Endothelial cell of umbilical vein (primary cell): ENCODE measurements at regions not wholly inside any gene's neighbourhood (a gene's known extent, or its start where the extent isn't known, plus 50 kb on each side); places are given as distances from the start of the nearest gene placed in this dataset.

Experiments used
- BruUV-seq: library from RNA; stranded (reverse); fragments of 400-500 nt; replicated peaks from 2 replicates; lab custom pipeline; 2021; lab: Mats Ljungman, UMichigan
- CTCF ChIA-PET: fragments of 300-600, 350-600 bp; sonication (Branson Sonifier 250); formaldehyde crosslinking; loops from one replicate; lab custom pipeline; 2021; ENCODE audit warnings: antibody characterized with exemption, inconsistent platforms; lab: Charles Lee
- POLR2A ChIA-PET: fragments of 300-600, 350-600 bp; sonication (Branson Sonifier 250); formaldehyde crosslinking; loops from one replicate; lab custom pipeline; 2021; ENCODE audit warnings: antibody characterized with exemption, inconsistent platforms; lab: Charles Lee
- DNase-seq: peaks from one replicate; pipeline ENCODE4 v3.0.0-alpha.2; 2011; ENCODE audit warnings: low read depth, low spot score
- FAIRE-seq: peaks from 2 replicates; lab custom pipeline; 2011; peaks lifted over from hg19 to GRCh38; lab: Jason Lieb, UNC
- H2AFZ ChIP-seq: 2 replicates; pipeline ENCODE4 v1.6.0; 2012; ENCODE audit warnings: low read depth, low read length, control low read depth, inconsistent platforms
- H3K27ac ChIP-seq: 2 replicates; pipeline ENCODE4 v1.5.1; 2011; ENCODE audit warnings: low read depth, mild to moderate bottlenecking, control low read depth, low read length, moderate library complexity; ENCODE audit not compliant: insufficient read depth
- H3K27me3 ChIP-seq, 2 experiments: 2 replicates each; pipeline versions ENCODE4 v1.6.0 to v1.6.1; 2011; ENCODE audit warnings: low read length in 2 of 2, mixed read lengths in 1 of 2; ENCODE audit not compliant: control insufficient read depth in 2 of 2, insufficient read depth in 2 of 2
- H3K36me3 ChIP-seq, 2 experiments: 2 replicates in 1 of 2; 3 replicates in 1 of 2; pipeline ENCODE4 v1.5.1; 2011; ENCODE audit warnings: low read length in 2 of 2, mild to moderate bottlenecking in 1 of 2, moderate library complexity in 1 of 2; ENCODE audit not compliant: control insufficient read depth in 2 of 2, insufficient read depth in 2 of 2; ENCODE audit errors: extremely low read depth in 1 of 2
- H3K4me1 ChIP-seq: 3 replicates; pipeline ENCODE4 v1.5.1; 2011; ENCODE audit warnings: mild to moderate bottlenecking, low read length; ENCODE audit not compliant: control insufficient read depth, insufficient read depth; ENCODE audit errors: extremely low read depth
- H3K4me2 ChIP-seq: 2 replicates; pipeline ENCODE4 v1.6.1; 2011; ENCODE audit warnings: low read length, control low read depth, mixed read lengths; ENCODE audit not compliant: insufficient read depth
- H3K4me3 ChIP-seq, 3 experiments: fragments of 200-600 bp in 1 of 3; sonication (generic), shearing (Covaris generic) in 1 of 3; replicated peaks in 1 of 3; 2 replicates each; pipeline ENCODE4 v1.5.1; 2011 to 2016; ENCODE audit warnings: control low read depth in 3 of 3, low read length in 3 of 3, mild to moderate bottlenecking in 2 of 3, inconsistent platforms in 1 of 3, low read depth in 1 of 3, moderate library complexity in 1 of 3; ENCODE audit not compliant: insufficient read depth in 1 of 3
- H3K79me2 ChIP-seq: 2 replicates; pipeline ENCODE4 v1.6.0; 2012; ENCODE audit warnings: low read length, inconsistent platforms; ENCODE audit not compliant: control insufficient read depth, insufficient read depth
- H3K9ac ChIP-seq: replicated peaks from 2 replicates; pipeline ENCODE3; 2011; ENCODE audit warnings: low read length, control low read depth; ENCODE audit not compliant: insufficient read depth; ENCODE audit errors: extremely low read depth
- H3K9me1 ChIP-seq: replicated peaks from 3 replicates; pipeline ENCODE4 v1.6.0; 2011; ENCODE audit warnings: mild to moderate bottlenecking, low read length; ENCODE audit not compliant: control insufficient read depth, insufficient read depth; ENCODE audit errors: extremely low read depth
- H3K9me3 ChIP-seq: replicated peaks from 2 replicates; pipeline ENCODE4 v1.5.1; 2012; ENCODE audit warnings: low read length, inconsistent platforms; ENCODE audit not compliant: control insufficient read depth, insufficient read depth
- H4K20me1 ChIP-seq: replicated peaks from 2 replicates; pipeline ENCODE3; 2011; ENCODE audit warnings: mild to moderate bottlenecking, low read length; ENCODE audit not compliant: control insufficient read depth, insufficient read depth; ENCODE audit errors: extremely low read depth
- EZH2 ChIP-seq: IDR thresholded peaks from 2 replicates; pipeline ENCODE4 v1.6.1; 2012; ENCODE audit warnings: borderline replicate concordance, low read depth, mild to moderate bottlenecking, moderate library complexity, low read length, inconsistent platforms; ENCODE audit not compliant: severe bottlenecking
- FOS ChIP-seq: IDR thresholded peaks from 2 replicates; pipeline ENCODE4 v1.6.1; 2011; ENCODE audit warnings: mild to moderate bottlenecking, low read length, moderate library complexity, borderline replicate concordance; ENCODE audit not compliant: insufficient read depth
- GATA2 ChIP-seq: IDR thresholded peaks from 2 replicates; pipeline ENCODE4 v1.7.0; 2011; ENCODE audit warnings: low read depth, mild to moderate bottlenecking, moderate library complexity, mixed read lengths, low read length; ENCODE audit not compliant: insufficient read length, insufficient read depth
- JUN ChIP-seq: IDR thresholded peaks from 2 replicates; pipeline ENCODE4 v1.6.1; 2011; ENCODE audit warnings: borderline replicate concordance, low read depth; ENCODE audit not compliant: insufficient read length, insufficient read depth
- MAX ChIP-seq: IDR thresholded peaks from 2 replicates; pipeline ENCODE4 v1.6.1; 2011; ENCODE audit not compliant: insufficient read depth, insufficient read length
- MYC ChIP-seq: IDR thresholded peaks from one replicate; pipeline ENCODE4 v1.6.1; 2011; ENCODE audit warnings: mild to moderate bottlenecking, low read depth, low read length
- POLR2A ChIP-seq: IDR thresholded peaks from 2 replicates; pipeline ENCODE4 v1.6.1; 2012; ENCODE audit warnings: low read depth, mild to moderate bottlenecking, control low read depth, low read length
- POLR2AphosphoS5 ChIP-seq: IDR thresholded peaks from 2 replicates; pipeline ENCODE4 v1.6.1; 2012; ENCODE audit warnings: low read depth, mild to moderate bottlenecking, control low read depth, low read length, moderate library complexity; ENCODE audit not compliant: insufficient read depth
- dilution Hi-C: fragments of 300-500 bp; cut with MboI; formaldehyde crosslinking; loops from one replicate; pipeline ENCODE4 v1.15.0; 2019; ENCODE audit warnings: low sequenced_read_pairs; ENCODE audit not compliant: extremely low pct_ligation_motif_present
- intact Hi-C: fragments of 100-400 bp; cut with micrococcal nuclease; formaldehyde crosslinking; loops from one replicate; pipeline ENCODE4 v1.10.0; 2022
- TF ChIP-seq, protein P1 (sequence below), 2 donors: IDR thresholded peaks; 1 replicate in 1 of 2; 2 replicates in 1 of 2; pipeline ENCODE4 v1.5.1; 2011; ENCODE audit warnings: low read length in 2 of 2, mild to moderate bottlenecking in 2 of 2, moderate library complexity in 2 of 2, control low read depth in 1 of 2, inconsistent platforms in 1 of 2, low read depth in 1 of 2; ENCODE audit not compliant: insufficient read depth in 1 of 2; ENCODE audit errors: extremely low read depth in 1 of 2

GRCh38 chr14:76948976-76949375 is 79.5 kb downstream of the IRF2BPL start:
- POLR2A ChIA-PET, result no interaction called here
- Histone ChIP-seq H3K9ac (no peak overlapping the region), H4K20me1 (no peaks in the 10 kb centered on the region), H3K36me3 (no peaks in the 10 kb centered on the region), H3K4me1 (peaks cover 50% of the 10 kb centered on the region), H3K4me2 (no peak overlapping the region), H3K4me3 (no peak overlapping the region), H3K79me2 (no peaks in the 10 kb centered on the region), H3K27me3 (no peaks in the 10 kb centered on the region), H3K9me3 (no peaks in the 10 kb centered on the region), H2AFZ (no peak overlapping the region), H3K9me1 (no peaks in the 10 kb centered on the region), H3K27ac (no peak overlapping the region)
- CTCF ChIA-PET, result interaction anchor here (1.5 to 2.0 kb wide), 3 partner anchors 13 to 73 kb away, joined by 5 to 15 read pairs (median 6); no protein-coding TSS in a partner anchor
- intact Hi-C loops (no loop called here), dilution Hi-C loops (no loop called here)
- no peak for FAIRE-seq
- no TSS peak for BruUV-seq
- TF ChIP-seq EZH2 (no peak), MAX (no peak), POLR2AphosphoS5 (no peak), MYC (no peak), POLR2A (no peak), GATA2 (no peak), FOS (no peak), JUN (no peak)
- TF ChIP-seq, protein P1, sequence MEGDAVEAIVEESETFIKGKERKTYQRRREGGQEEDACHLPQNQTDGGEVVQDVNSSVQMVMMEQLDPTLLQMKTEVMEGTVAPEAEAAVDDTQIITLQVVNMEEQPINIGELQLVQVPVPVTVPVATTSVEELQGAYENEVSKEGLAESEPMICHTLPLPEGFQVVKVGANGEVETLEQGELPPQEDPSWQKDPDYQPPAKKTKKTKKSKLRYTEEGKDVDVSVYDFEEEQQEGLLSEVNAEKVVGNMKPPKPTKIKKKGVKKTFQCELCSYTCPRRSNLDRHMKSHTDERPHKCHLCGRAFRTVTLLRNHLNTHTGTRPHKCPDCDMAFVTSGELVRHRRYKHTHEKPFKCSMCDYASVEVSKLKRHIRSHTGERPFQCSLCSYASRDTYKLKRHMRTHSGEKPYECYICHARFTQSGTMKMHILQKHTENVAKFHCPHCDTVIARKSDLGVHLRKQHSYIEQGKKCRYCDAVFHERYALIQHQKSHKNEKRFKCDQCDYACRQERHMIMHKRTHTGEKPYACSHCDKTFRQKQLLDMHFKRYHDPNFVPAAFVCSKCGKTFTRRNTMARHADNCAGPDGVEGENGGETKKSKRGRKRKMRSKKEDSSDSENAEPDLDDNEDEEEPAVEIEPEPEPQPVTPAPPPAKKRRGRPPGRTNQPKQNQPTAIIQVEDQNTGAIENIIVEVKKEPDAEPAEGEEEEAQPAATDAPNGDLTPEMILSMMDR (IDR thresholded peaks at IDR 0.05; ENCODE audit: extremely low read depth in 1 of 2, insufficient read depth in 1 of 2, low read depth in 1 of 2, low read length in 2 of 2), result no peak
- DNase-seq, result no peak
